HuH-7 (cell line): ENCODE measurements at regions not wholly inside any gene's neighbourhood (a gene's known extent, or its start where the extent isn't known, plus 50 kb on each side); places are given as distances from the start of the nearest gene placed in this dataset.
"Not testable (repeated sequence)": the region's sequence is repeated elsewhere in the genome, so short reads cannot be mapped to it uniquely, and the experiment has no call there.

ENCODE experiments used
- DNase-seq: peaks from one replicate; pipeline ENCODE4 v3.0.0; 2011; ENCODE audit warnings: low spot score

- no peak for DNase-seq
Measured at GRCh38 chr14:65966188-65966587, 520.0 kb upstream of the CCDC196 start.

- no peak for DNase-seq
Measured at GRCh38 chr14:65972346-65972870, 513.8 kb upstream of the CCDC196 start.

- no peak for DNase-seq
Measured at GRCh38 chr14:65972891-65973290, 513.3 kb upstream of the CCDC196 start.

- no peak for DNase-seq
Measured at GRCh38 chr14:65975865-65976264, 510.3 kb upstream of the CCDC196 start.

- no peak for DNase-seq
Measured at GRCh38 chr14:65976761-65977404, 509.3 kb upstream of the CCDC196 start.

GRCh38 chr14:65981192-65981843 lies 504.9 kb upstream of the CCDC196 start:
- no peak for DNase-seq

GRCh38 chr14:65986041-65986440 lies 500.1 kb upstream of the CCDC196 start:
- DNase-seq, result no peak

GRCh38 chr14:65989981-65990380 lies 496.2 kb upstream of the CCDC196 start:
- no peak for DNase-seq

GRCh38 chr14:65991104-65991503 lies 495.1 kb upstream of the CCDC196 start:
- DNase-seq, result no peak

- DNase-seq, result not testable (repeated sequence)
Measured at GRCh38 chr14:65991935-65992334, 494.2 kb upstream of the CCDC196 start.

- no peak for DNase-seq
Measured at GRCh38 chr14:65993103-65993502, 493.1 kb upstream of the CCDC196 start.

GRCh38 chr14:65993996-65994395 lies 492.2 kb upstream of the CCDC196 start:
- DNase-seq, result no peak

- DNase-seq, result no peak
Measured at GRCh38 chr14:65997347-65997746, 488.8 kb upstream of the CCDC196 start.

- DNase-seq, result no peak
Measured at GRCh38 chr14:65999865-66000264, 486.3 kb upstream of the CCDC196 start.

- no peak for DNase-seq
Measured at GRCh38 chr14:66000766-66001165, 485.4 kb upstream of the CCDC196 start.

GRCh38 chr14:66001356-66001755 lies 484.8 kb upstream of the CCDC196 start:
- no peak for DNase-seq

- no peak for DNase-seq
Measured at GRCh38 chr14:66003082-66003730, 483.0 kb upstream of the CCDC196 start.

GRCh38 chr14:66005900-66006434 lies 480.2 kb upstream of the CCDC196 start:
- DNase-seq, result no peak

- DNase-seq, result no peak
Measured at GRCh38 chr14:66008631-66009030, 477.5 kb upstream of the CCDC196 start.

GRCh38 chr14:66009089-66009488 lies 477.1 kb upstream of the CCDC196 start:
- DNase-seq, result no peak

- no peak for DNase-seq
Measured at GRCh38 chr14:66010695-66011094, 475.5 kb upstream of the CCDC196 start.

GRCh38 chr14:66011855-66012254 lies 474.3 kb upstream of the CCDC196 start:
- DNase-seq, result no peak

GRCh38 chr14:66013607-66014006 lies 472.6 kb upstream of the CCDC196 start:
- DNase-seq, result not testable (repeated sequence)
